Body of pancreas (tissue), 4 donors: ENCODE measurements at regions not wholly inside any gene's neighbourhood (a gene's known extent, or its start where the extent isn't known, plus 50 kb on each side); places are given as distances from the start of the nearest gene placed in this dataset.

Experiments used
- POLR2A ChIP-seq, 3 donors: fragments of 450-650 bp; IDR thresholded peaks; one replicate each; pipeline ENCODE4 v1.6.1; 2016; ENCODE audit warnings: antibody characterized with exemption in 3 of 3, mild to moderate bottlenecking in 2 of 3
- TF ChIP-seq, protein P1 (sequence below), 7 experiments: fragments of 450-650 bp in 4 of 7; fragments of 200-600 bp in 3 of 7; sonication (generic) in 3 of 7; IDR thresholded peaks; one replicate each; pipeline ENCODE4 v1.5.1; 2016 to 2019; ENCODE audit warnings: antibody characterized with exemption in 7 of 7

DNA sequence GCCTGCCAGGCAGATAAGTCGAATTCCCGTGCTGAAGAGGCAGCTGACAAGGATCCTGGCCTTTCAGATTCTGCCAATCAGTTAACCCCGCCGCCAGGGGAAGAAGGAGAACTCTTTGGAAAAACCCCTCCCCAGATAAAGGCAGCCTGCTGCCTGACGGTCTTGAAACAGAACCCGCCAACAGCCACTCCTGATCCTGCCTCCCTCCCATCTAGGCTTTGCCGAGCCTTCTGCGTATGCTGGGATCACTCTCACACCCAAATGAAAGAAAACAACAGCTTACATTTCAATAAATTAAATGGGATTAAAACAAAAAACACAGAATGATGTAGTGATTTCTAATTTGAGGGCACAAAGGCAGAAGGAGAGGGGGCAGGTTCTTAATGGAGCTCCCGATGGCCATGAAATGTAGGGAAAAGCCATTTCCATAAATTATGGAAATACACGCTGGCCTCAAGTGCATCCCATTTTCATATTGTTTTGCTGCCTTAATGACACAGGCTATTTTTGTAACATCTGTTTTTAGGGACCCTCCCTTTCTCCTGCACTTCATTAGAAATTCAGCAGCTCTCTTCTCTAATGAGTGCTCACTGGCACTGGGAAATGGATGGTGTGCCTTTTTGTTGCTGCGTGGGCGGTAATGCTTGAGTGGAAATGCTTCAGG lies 319.1 kb downstream of the MED10 start:
- TF ChIP-seq POLR2A (IDR thresholded peaks at IDR 0.05): no peak
- TF ChIP-seq, protein P1, sequence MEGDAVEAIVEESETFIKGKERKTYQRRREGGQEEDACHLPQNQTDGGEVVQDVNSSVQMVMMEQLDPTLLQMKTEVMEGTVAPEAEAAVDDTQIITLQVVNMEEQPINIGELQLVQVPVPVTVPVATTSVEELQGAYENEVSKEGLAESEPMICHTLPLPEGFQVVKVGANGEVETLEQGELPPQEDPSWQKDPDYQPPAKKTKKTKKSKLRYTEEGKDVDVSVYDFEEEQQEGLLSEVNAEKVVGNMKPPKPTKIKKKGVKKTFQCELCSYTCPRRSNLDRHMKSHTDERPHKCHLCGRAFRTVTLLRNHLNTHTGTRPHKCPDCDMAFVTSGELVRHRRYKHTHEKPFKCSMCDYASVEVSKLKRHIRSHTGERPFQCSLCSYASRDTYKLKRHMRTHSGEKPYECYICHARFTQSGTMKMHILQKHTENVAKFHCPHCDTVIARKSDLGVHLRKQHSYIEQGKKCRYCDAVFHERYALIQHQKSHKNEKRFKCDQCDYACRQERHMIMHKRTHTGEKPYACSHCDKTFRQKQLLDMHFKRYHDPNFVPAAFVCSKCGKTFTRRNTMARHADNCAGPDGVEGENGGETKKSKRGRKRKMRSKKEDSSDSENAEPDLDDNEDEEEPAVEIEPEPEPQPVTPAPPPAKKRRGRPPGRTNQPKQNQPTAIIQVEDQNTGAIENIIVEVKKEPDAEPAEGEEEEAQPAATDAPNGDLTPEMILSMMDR (IDR thresholded peaks at IDR 0.05): no peak
